ENCODE measurements at regions not wholly inside any gene's neighbourhood (a gene's known extent, or its start where the extent isn't known, plus 50 kb on each side); places are given as distances from the start of the nearest gene placed in this dataset.

DNA sequence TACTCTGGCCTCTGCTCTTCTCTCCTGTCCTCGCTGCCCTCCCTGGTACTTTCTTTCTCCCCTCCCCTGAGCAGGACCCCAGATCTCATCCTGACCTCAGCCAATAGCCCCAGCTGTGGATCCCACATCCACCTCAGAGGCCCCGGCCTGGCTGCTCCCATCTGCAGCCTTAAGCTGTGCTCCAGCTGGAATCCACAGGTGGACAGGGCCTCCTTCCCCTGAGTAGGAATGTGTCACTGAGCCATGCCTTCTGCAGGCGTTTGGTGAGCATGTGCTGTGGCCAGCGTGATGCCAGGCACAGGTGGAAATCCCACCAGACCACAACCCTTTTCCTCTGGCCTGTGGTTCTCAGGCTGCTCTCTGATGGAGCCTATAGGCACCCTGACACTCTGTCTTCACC is 68.9 kb downstream of the C5orf15 start:
- TF ChIP-seq, protein P1, sequence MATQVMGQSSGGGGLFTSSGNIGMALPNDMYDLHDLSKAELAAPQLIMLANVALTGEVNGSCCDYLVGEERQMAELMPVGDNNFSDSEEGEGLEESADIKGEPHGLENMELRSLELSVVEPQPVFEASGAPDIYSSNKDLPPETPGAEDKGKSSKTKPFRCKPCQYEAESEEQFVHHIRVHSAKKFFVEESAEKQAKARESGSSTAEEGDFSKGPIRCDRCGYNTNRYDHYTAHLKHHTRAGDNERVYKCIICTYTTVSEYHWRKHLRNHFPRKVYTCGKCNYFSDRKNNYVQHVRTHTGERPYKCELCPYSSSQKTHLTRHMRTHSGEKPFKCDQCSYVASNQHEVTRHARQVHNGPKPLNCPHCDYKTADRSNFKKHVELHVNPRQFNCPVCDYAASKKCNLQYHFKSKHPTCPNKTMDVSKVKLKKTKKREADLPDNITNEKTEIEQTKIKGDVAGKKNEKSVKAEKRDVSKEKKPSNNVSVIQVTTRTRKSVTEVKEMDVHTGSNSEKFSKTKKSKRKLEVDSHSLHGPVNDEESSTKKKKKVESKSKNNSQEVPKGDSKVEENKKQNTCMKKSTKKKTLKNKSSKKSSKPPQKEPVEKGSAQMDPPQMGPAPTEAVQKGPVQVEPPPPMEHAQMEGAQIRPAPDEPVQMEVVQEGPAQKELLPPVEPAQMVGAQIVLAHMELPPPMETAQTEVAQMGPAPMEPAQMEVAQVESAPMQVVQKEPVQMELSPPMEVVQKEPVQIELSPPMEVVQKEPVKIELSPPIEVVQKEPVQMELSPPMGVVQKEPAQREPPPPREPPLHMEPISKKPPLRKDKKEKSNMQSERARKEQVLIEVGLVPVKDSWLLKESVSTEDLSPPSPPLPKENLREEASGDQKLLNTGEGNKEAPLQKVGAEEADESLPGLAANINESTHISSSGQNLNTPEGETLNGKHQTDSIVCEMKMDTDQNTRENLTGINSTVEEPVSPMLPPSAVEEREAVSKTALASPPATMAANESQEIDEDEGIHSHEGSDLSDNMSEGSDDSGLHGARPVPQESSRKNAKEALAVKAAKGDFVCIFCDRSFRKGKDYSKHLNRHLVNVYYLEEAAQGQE (IDR thresholded peaks at IDR 0.05; ENCODE audit: borderline replicate concordance): no peak
- no peak for TF ChIP-seq TAF1 (IDR thresholded peaks at IDR 0.05; ENCODE audit: low read depth)
- TF ChIP-seq, protein P2, sequence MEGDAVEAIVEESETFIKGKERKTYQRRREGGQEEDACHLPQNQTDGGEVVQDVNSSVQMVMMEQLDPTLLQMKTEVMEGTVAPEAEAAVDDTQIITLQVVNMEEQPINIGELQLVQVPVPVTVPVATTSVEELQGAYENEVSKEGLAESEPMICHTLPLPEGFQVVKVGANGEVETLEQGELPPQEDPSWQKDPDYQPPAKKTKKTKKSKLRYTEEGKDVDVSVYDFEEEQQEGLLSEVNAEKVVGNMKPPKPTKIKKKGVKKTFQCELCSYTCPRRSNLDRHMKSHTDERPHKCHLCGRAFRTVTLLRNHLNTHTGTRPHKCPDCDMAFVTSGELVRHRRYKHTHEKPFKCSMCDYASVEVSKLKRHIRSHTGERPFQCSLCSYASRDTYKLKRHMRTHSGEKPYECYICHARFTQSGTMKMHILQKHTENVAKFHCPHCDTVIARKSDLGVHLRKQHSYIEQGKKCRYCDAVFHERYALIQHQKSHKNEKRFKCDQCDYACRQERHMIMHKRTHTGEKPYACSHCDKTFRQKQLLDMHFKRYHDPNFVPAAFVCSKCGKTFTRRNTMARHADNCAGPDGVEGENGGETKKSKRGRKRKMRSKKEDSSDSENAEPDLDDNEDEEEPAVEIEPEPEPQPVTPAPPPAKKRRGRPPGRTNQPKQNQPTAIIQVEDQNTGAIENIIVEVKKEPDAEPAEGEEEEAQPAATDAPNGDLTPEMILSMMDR (IDR thresholded peaks at IDR 0.05; ENCODE audit: poor library complexity, severe bottlenecking): no peak
- no peak for TF ChIP-seq SMC3 (conservative IDR thresholded peaks at IDR 0.05; ENCODE audit: poor library complexity)
- TF ChIP-seq RAD21 (conservative IDR thresholded peaks at IDR 0.05): no peak
- TF ChIP-seq EP300 (conservative IDR thresholded peaks at IDR 0.05; ENCODE audit: poor library complexity, severe bottlenecking): no peak
- TF ChIP-seq EZH2 (IDR thresholded peaks at IDR 0.05; ENCODE audit: borderline replicate concordance, insufficient read depth, low read length, poor library complexity, severe bottlenecking): no peak
- TF ChIP-seq MXI1 (conservative IDR thresholded peaks at IDR 0.05; ENCODE audit: poor library complexity, severe bottlenecking): no peak
- no peak for TF ChIP-seq POLR2AphosphoS5 (IDR thresholded peaks at IDR 0.05)
- Histone ChIP-seq H3K79me2 (replicated peaks; ENCODE audit: insufficient read depth, low read length) (no peaks in the 10 kb centered on the region), H3K36me3 (ENCODE audit: insufficient read depth, low read length) (no peaks in the 10 kb centered on the region), H3K27me3 (ENCODE audit: insufficient read depth, low read depth, low read length) (no peaks in the 10 kb centered on the region), H3K9me3 (ENCODE audit: low read length) (no peaks in the 10 kb centered on the region), H3K27ac (ENCODE audit: low read length) (no peak overlapping the region), H3F3A (ENCODE audit: insufficient read depth, low read length, poor library complexity, severe bottlenecking) (no peaks in the 10 kb centered on the region), H2AFZ (ENCODE audit: low read depth, low read length) (no peak overlapping the region), H3K9me2 (ENCODE audit: insufficient read depth, low read length) (no peaks in the 10 kb centered on the region), H3K4me3 (ENCODE audit: low read length) (no peak overlapping the region), H3K9ac (ENCODE audit: low read length) (no peak overlapping the region), H4K20me1 (ENCODE audit: insufficient read depth) (no peaks in the 10 kb centered on the region), H3K4me2 (ENCODE audit: low read length) (no peak overlapping the region)

DNA sequence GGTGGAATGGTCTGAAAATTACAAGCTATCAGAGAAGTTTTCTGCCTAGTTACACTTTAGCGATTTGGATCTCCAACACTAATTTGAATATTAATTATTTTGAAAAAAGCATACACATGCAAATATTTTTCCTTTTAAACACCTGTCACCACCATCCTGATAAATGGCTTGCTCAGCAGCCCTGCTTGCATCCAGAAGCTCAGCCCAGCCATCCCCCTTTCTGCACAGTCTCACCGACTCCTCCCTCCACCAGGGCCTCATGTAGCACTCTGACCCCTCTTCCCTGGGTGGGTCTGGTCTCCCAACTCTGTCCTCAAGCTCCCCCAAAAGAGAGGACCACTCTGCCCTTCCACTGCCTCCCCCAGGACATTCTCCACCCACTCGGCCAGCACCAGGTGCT is 70.0 kb downstream of the C5orf15 start:
- TF ChIP-seq, protein P2 (IDR thresholded peaks at IDR 0.05; ENCODE audit: poor library complexity, severe bottlenecking): no peak
- TF ChIP-seq, protein P1 (IDR thresholded peaks at IDR 0.05; ENCODE audit: borderline replicate concordance): no peak
- TF ChIP-seq RAD21 (conservative IDR thresholded peaks at IDR 0.05) (no peak), EP300 (conservative IDR thresholded peaks at IDR 0.05; ENCODE audit: poor library complexity, severe bottlenecking) (no peak), EZH2 (IDR thresholded peaks at IDR 0.05; ENCODE audit: borderline replicate concordance, insufficient read depth, low read length, poor library complexity, severe bottlenecking) (no peak), POLR2AphosphoS5 (IDR thresholded peaks at IDR 0.05) (no peak), MXI1 (conservative IDR thresholded peaks at IDR 0.05; ENCODE audit: poor library complexity, severe bottlenecking) (no peak), TAF1 (IDR thresholded peaks at IDR 0.05; ENCODE audit: low read depth) (no peak)
- no peaks in the 10 kb centered on the region for H3K9me3 ChIP-seq (ENCODE audit: low read length)
- H2AFZ ChIP-seq (ENCODE audit: low read depth, low read length): no peak overlapping the region

More for the DNA sequence above, 70.0 kb downstream of the C5orf15 start:
- Histone ChIP-seq H3K4me3 (ENCODE audit: low read length) (no peak overlapping the region), H3K9me2 (ENCODE audit: insufficient read depth, low read length) (no peaks in the 10 kb centered on the region), H3K27ac (ENCODE audit: low read length) (no peak overlapping the region), H4K20me1 (ENCODE audit: insufficient read depth) (no peaks in the 10 kb centered on the region), H3F3A (ENCODE audit: insufficient read depth, low read length, poor library complexity, severe bottlenecking) (no peaks in the 10 kb centered on the region), H3K36me3 (ENCODE audit: insufficient read depth, low read length) (no peaks in the 10 kb centered on the region), H3K79me2 (replicated peaks; ENCODE audit: insufficient read depth, low read length) (no peaks in the 10 kb centered on the region), H3K27me3 (ENCODE audit: insufficient read depth, low read depth, low read length) (no peaks in the 10 kb centered on the region), H3K9ac (ENCODE audit: low read length) (no peak overlapping the region), H3K4me2 (ENCODE audit: low read length) (no peak overlapping the region)

All from neural cell (in vitro differentiated cells).